ENCODE measurements at regions not wholly inside any gene's neighbourhood (a gene's known extent, or its start where the extent isn't known, plus 50 kb on each side); places are given as distances from the start of the nearest gene placed in this dataset.

- no peak for TF ChIP-seq CTCF (conservative IDR thresholded peaks at IDR 0.05; ENCODE audit: low read depth, low read length)
- no peak for TF ChIP-seq EZH2phosphoT487 (IDR thresholded peaks at IDR 0.05; ENCODE audit: borderline replicate concordance, low read length)
- no peak for TF ChIP-seq EZH2 (IDR thresholded peaks at IDR 0.05; ENCODE audit: low read length, unreplicated experiment)
Observed at GRCh38 chr17:45730192-45730591, 53.9 kb upstream of the CRHR1 start.
